Superior temporal gyrus (tissue), 1 donor: ENCODE measurements at regions not wholly inside any gene's neighbourhood (a gene's known extent, or its start where the extent isn't known, plus 50 kb on each side); places are given as distances from the start of the nearest gene placed in this dataset.
"Not testable (repeated sequence)": the region's sequence is repeated elsewhere in the genome, so short reads cannot be mapped to it uniquely, and the experiment has no call there.

Experiments
- DNase-seq: peaks from one replicate; pipeline ENCODE4 v3.0.0-alpha.2; 2016; ENCODE audit errors: extremely low spot score

GRCh38 chr2:76172154-76172595 is 461.5 kb upstream of the GCFC2 start:
- DNase-seq: not testable (repeated sequence)

GRCh38 chr2:76170856-76171255 is 460.1 kb upstream of the GCFC2 start:
- no peak for DNase-seq

DNA sequence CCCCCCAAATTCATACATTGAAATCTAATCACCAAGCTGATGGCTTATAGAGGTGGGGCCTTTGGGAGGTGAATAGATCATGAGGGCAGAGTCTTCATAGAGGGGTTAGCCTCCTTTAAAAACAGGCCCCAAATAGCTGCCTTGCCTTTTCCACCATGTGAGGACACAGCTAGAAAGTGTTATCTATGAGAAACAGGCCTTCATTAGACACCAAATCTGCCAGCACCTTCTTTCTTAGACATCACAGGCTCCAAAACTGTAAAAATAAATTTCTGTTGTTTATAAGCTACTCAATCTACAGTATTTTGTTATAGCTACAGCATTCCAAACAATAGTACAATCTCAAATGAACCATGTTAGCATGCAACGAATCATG is 459.3 kb upstream of the GCFC2 start:
- no peak for DNase-seq

DNA sequence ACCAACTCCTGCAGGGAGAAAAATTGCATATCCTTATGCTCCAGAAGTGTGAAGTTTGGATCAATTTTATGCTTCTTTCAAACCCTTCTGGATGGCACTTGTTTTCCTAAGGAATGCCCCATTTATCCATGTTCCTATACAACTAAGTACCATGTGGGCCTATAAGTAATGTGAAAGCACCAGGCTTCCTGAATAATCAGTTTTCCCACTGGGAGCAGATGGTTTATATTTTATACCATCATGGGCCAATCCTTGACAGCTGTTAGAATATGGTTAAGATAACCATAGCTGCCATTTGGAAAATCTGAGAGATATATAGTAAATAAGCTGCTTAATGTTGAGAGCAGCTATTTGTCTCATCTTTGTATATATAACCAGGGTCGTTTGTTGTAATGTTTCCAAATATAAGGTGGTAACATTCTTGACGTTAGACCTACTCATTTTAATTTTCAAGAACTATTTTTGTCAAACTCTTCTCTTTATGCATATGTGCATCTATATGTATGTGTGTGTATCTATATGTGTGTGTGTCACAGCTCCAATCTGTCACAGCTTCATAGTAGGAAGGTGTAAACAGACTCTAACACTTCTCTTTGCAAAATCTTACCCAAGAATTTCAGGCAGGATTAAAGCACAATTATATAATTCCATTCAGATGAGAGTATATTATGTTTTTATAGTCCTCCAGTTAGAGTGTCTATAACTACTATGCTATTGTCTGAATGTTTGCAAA is 458.7 kb upstream of the GCFC2 start:
- peak; percentile 59 for DNase-seq

GRCh38 chr2:76163860-76164259 is 453.1 kb upstream of the GCFC2 start:
- DNase-seq: no peak

GRCh38 chr2:76160670-76161069 is 450.0 kb upstream of the GCFC2 start:
- DNase-seq: no peak

DNA sequence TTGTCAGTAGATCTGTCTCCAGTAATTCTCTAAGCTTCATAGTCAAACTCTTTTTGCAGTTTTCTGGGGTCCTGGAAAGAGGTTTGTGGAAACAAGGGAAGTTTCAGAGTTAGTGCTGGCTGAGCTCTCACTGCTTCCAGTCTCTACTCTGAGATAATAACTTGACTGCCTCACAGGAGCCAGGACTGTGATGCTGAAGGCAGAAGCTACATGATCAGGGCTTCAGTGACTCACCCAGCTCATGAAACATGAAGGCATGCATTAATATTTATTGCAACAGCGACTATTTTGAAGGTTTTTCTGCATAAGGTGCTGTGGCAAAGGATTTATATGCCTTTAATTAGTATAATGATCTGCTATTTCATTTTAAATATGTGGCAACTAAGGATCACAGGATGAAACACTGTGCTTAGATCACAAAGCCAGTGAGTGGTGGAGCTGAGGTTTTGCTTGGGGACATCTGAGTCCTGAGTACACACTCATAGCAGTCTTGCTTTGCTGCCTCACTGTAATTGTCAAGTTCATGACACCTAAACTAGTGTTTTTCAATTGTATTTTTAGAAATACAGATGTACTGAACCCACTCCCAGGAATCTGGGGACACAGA is 448.4 kb upstream of the GCFC2 start:
- no peak for DNase-seq

DNA sequence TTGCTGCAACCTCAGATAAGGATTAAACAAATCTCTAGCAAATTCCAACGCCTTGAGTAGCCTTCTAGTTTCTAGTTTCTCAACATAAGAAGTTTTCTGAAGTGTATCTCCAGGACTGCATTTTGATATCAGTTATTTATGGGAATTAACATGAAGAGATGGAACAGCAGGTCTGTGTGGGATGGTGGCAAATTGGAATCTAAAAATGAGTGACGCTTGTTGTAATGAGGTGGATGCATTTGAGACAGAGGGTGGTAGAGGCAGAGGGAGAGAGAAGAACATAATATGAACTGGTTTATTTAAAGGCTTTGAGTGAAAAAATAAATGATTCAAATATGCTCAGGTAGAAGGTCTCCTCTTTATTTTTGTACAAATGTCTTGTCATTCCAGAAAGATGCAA is 446.8 kb upstream of the GCFC2 start:
- DNase-seq: peak; percentile 62

GRCh38 chr2:76154981-76155380 is 444.3 kb upstream of the GCFC2 start:
- no peak for DNase-seq

DNA sequence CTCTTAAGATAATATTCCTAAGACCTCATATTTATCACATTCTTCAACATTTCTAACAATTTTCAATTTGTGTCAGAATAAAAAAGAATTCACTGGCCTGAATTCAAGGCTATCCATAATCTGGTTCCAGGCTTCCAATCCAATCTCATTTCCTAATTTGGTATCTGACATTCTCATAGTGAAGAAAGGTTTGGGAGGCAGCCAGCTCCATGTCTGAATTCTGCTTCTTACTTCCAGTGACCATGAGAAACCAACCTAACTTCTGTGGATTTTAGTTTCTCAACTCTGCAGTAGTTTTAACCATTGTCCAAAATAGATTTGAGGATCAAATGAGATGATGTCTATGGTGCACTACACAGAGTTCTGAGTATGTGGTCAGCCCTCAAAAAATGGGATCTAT is 439.1 kb upstream of the GCFC2 start:
- DNase-seq: no peak

- DNase-seq: not testable (repeated sequence)
Measured at GRCh38 chr2:76139303-76139702, 428.6 kb upstream of the GCFC2 start.

DNA sequence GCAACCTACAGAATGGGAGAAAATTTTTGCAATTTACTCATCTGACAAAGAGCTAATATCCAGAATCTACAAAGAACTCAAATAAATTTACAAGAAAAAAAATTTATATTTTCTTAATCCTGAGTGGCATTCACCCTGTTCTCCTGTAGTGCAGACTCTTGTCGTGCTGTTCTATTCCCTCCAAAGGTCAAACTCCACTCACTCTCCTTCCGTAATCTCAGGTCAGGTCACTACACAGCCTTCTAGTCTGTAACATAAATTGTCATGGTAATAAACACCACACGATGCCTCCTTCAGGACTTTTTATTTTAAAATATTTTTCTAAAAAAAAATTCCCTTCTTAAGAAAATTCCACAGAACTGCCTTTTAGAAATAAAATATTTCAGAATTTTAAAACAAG is 417.9 kb upstream of the GCFC2 start:
- DNase-seq: no peak

GRCh38 chr2:76120176-76120575 is 409.5 kb upstream of the GCFC2 start:
- peak; percentile 36 for DNase-seq

DNA sequence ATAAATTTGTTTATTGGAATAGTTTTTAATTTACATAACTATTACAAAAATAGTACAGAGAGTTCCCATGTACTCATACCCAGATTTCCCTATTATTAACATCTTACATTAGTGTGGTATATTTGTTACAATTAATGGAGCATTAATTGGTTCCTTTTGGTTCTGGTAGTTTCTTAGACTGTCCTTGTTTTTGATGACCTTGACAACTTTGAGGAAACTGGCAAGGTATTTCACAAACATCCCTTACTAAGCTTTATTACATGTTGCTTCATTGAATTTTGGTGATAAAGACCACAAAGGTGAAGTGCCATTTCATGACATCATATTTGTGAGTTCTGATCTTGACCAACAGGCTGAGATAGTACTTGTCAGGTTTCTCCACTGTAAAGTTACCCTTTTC is 379.0 kb upstream of the GCFC2 start:
- DNase-seq: no peak

DNA sequence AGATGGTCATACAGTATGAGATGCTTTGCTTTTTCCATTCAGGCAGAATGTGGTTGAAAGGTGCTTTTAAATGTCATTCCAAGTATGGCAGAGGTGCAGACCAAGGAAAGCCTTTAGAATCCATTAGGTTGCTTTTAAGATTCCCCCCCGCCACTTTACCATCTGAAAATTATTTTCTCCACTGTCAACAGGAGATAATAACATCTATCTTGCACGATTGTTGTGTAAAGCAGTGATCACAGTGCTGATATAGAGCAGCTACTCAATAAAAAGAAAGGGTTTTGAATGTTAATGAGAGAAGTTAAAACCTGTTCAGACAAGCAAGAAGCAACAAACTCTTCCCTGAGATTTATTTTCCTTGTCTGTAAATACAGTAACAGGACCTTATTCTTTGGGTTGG is 372.5 kb upstream of the GCFC2 start:
- no peak for DNase-seq

DNA sequence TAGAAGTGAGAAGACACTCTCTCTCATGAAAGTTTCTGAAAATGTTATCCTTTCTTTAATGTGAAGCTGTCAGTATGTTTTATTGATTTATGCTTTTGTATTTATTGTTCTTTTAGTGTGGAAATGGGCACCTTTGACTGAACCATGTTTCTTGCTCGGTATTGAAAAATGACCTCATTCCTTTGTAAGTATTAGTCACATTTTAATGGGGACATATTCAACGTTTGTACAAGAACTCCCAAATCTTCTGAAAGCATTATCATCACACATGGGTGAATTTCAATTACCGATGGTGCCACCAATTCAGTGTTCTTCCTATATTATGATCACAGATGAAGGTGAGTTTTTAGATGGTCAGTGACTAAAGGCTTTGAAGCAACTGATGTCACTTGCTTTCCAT is 371.8 kb upstream of the GCFC2 start:
- no peak for DNase-seq

DNA sequence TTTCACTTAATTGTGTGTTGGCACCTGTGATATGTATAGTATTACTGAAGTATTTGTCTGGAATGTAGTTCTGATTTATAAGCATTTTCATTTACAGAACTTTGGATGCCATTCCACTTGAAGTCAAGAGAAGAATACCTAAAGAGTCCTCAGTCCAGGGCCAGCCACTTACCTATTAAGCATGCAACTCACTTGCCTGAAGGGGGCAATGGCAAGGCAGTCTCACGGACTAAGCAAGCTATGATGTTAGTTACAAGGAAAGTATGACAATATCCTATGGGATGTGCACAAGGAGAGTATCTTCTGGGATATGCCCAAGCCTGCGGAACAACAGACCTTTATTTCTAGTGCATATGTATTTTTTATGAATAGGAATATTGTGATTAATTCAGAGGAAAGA is 369.4 kb upstream of the GCFC2 start:
- no peak for DNase-seq

GRCh38 chr2:76075126-76075525 is 364.4 kb upstream of the GCFC2 start:
- peak; percentile 26 for DNase-seq

- DNase-seq: peak; percentile 30
Measured at GRCh38 chr2:76073992-76074604, 363.4 kb upstream of the GCFC2 start.

DNA sequence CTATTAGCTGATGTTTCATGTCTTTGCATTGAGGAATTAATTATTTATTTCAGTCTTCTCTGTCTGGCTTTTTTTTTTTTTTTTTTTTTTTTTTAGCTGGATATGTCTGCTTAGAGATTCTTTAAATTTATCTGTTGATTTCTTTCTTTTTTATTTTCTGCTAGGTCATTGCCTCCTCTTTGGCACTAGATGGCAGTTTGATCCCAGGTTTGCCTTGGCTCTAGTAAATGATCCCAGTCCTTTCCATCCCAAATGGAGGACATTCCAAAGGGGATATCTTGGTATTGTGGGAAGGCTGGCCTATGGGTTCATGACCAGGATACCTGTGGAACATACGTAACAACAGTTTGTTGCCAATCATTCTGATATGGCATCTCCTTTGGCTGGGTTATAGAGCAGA is 339.5 kb upstream of the GCFC2 start:
- no peak for DNase-seq

- DNase-seq: no peak
Measured at GRCh38 chr2:76044701-76045100, 334.0 kb upstream of the GCFC2 start.

GRCh38 chr2:76039505-76039904 is 328.8 kb upstream of the GCFC2 start:
- no peak for DNase-seq

DNA sequence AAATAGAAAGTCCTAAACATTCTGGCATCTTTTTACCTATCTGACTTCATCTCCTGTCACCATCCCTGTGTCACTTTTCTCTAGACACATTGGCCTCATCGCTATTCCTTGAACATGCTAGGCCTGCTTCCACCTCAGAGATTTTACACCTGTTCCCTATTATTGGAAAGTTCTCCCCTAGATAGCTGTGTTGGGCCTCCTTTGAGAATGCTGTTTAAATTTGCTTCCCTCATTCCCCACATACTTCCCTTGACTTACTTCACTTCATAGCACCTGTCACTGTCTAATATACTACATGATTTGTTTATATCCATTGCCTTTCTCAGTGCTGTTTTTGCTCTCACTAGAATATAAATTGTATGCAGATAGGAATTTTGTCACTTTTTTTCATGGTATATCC is 317.0 kb upstream of the GCFC2 start:
- no peak for DNase-seq
